Kidney (tissue), 13 donors: ENCODE measurements at regions not wholly inside any gene's neighbourhood (a gene's known extent, or its start where the extent isn't known, plus 50 kb on each side); places are given as distances from the start of the nearest gene placed in this dataset.
A peak's percentile ranks its signal among the peaks of the same experiment; 100 is the strongest.

Source experiments
- DNase-seq, 5 donors: peaks; one replicate each; pipeline ENCODE4 v3.0.0-alpha.2; 2013 to 2020
- FAIRE-seq: peaks from 2 replicates; lab custom pipeline; 2012; peaks lifted over from hg19 to GRCh38; lab: Jason Lieb, UNC
- H3K27ac ChIP-seq, 2 donors: one replicate each; pipeline ENCODE4 v1.7.0; 2013; ENCODE audit warnings: low read depth in 2 of 2, low read length in 2 of 2, inconsistent platforms in 1 of 2
- H3K27me3 ChIP-seq: one replicate; pipeline ENCODE4 v1.7.1; 2013; ENCODE audit warnings: low read length, inconsistent platforms; ENCODE audit not compliant: control insufficient read depth, insufficient read depth
- H3K36me3 ChIP-seq, 3 donors: one replicate each; pipeline versions ENCODE4 v1.7.0 to v1.7.1; 2013; ENCODE audit warnings: low read length in 3 of 3, control low read depth in 1 of 3, inconsistent platforms in 1 of 3; ENCODE audit not compliant: insufficient read depth in 3 of 3, control insufficient read depth in 2 of 3
- H3K4me1 ChIP-seq, 3 donors: one replicate each; pipeline versions ENCODE4 v1.7.0 to v1.7.1; 2013; ENCODE audit warnings: low read length in 3 of 3, inconsistent platforms in 1 of 3, low read depth in 1 of 3; ENCODE audit not compliant: control insufficient read depth in 2 of 3, insufficient read depth in 2 of 3
- H3K4me3 ChIP-seq, 3 donors: one replicate each; pipeline versions ENCODE4 v1.7.0 to v1.8.1; 2013; ENCODE audit warnings: low read length in 3 of 3, control low read depth in 1 of 3, inconsistent platforms in 1 of 3
- H3K9ac ChIP-seq, 3 donors: one replicate each; pipeline versions ENCODE4 v1.7.0 to v1.7.1; 2013; ENCODE audit warnings: low read length in 3 of 3, control low read depth in 1 of 3, inconsistent platforms in 1 of 3
- H3K9me3 ChIP-seq, 3 donors: one replicate each; pipeline versions ENCODE4 v1.7.0 to v1.7.1; 2013; ENCODE audit warnings: low read length in 3 of 3, control low read depth in 1 of 3, inconsistent platforms in 1 of 3; ENCODE audit not compliant: control insufficient read depth in 2 of 3, insufficient read depth in 1 of 3
- intact Hi-C: fragments of 100-400 bp; cut with DNase I; formaldehyde crosslinking; loops from one replicate; pipeline ENCODE4 v1.11.1; 2022
- TF ChIP-seq, protein P1 (sequence below): IDR thresholded peaks from 3 replicates; pipeline ENCODE4 v1.5.1; 2012; ENCODE audit warnings: mild to moderate bottlenecking, moderate library complexity, borderline replicate concordance; ENCODE audit not compliant: insufficient read depth; ENCODE audit errors: extremely low read depth
- donor health status: control.
- donor health status: control.
- donor health status: control.
- donor health status: control.
- donor health status: control.
- donor health status: DM: yes; HTN: yes; CAD: no.
- donor health status: Normal renal cell carcinoma (clear cell type).

DNA sequence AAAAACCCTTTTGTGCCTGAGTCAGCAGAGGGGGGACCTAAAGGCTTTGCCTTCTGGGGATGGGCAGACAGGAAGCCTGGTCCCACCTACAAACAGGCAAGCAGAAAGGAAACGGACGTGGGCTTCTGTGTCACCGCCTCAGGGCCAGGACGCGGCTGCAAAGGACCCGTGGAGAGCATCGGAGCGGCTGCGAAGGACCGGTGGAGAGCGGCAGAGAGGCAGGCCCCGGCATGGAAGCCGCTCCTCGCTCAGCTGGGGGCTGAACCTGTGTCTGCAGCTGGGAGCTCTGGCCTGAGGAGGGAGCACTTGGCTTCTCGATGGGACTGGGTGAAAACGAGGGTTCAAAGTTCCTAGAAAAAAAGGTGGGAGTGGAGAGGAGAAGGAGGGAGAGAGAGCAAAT is 125.4 kb upstream of the PPP2R2D start:
- H3K27me3 ChIP-seq, result no peaks in the 10 kb centered on the region
- intact Hi-C loops, result no loop called here
- no peak overlapping the region for H3K4me3 ChIP-seq
- H3K4me1 ChIP-seq, result no peaks in the 10 kb centered on the region
- TF ChIP-seq, protein P1, sequence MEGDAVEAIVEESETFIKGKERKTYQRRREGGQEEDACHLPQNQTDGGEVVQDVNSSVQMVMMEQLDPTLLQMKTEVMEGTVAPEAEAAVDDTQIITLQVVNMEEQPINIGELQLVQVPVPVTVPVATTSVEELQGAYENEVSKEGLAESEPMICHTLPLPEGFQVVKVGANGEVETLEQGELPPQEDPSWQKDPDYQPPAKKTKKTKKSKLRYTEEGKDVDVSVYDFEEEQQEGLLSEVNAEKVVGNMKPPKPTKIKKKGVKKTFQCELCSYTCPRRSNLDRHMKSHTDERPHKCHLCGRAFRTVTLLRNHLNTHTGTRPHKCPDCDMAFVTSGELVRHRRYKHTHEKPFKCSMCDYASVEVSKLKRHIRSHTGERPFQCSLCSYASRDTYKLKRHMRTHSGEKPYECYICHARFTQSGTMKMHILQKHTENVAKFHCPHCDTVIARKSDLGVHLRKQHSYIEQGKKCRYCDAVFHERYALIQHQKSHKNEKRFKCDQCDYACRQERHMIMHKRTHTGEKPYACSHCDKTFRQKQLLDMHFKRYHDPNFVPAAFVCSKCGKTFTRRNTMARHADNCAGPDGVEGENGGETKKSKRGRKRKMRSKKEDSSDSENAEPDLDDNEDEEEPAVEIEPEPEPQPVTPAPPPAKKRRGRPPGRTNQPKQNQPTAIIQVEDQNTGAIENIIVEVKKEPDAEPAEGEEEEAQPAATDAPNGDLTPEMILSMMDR, result no peak
- no peak overlapping the region for H3K9ac ChIP-seq
- DNase-seq, result peak in 3 of 5 donors; percentile 30 to 53 (median 49)
- H3K27ac ChIP-seq, result no peak overlapping the region
- no peak for FAIRE-seq
- no peaks in the 10 kb centered on the region for H3K36me3 ChIP-seq
- H3K9me3 ChIP-seq, result peaks cover 0 to 27% (median 7%) of the 10 kb centered on the region in 3 donors

DNA sequence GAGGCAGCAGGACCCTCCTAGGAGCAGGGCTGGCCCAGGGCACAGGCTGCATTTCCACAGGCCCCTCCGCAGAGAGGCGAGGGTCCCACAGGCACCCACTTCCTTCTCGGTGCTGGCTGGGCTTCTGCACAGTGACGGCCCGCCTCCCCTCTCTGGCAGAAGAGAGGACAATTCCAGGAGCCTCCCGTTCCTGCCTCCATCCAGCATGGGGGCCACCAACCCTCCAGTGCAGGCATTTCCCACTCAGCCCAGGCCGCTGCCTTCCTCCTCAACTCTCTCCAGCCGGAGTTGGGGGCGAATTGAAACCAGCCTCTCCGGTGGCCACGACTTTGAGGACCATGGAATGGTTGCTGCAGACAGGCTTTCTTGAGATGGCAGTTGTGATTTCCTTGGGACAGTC is 125.0 kb upstream of the PPP2R2D start:
- DNase-seq (peak in 1 of 5 donors; percentile 38), FAIRE-seq (no peak)
- H3K36me3 ChIP-seq, result no peaks in the 10 kb centered on the region
- H3K27me3 ChIP-seq, result no peaks in the 10 kb centered on the region
- intact Hi-C loops, result no loop called here
- no peak overlapping the region for H3K27ac ChIP-seq
- TF ChIP-seq, protein P1, result no peak
- no peaks in the 10 kb centered on the region for H3K4me1 ChIP-seq
- H3K9ac ChIP-seq, result no peak overlapping the region
- H3K9me3 ChIP-seq, result peaks cover 0 to 27% (median 7%) of the 10 kb centered on the region in 3 donors
- no peak overlapping the region for H3K4me3 ChIP-seq

DNA sequence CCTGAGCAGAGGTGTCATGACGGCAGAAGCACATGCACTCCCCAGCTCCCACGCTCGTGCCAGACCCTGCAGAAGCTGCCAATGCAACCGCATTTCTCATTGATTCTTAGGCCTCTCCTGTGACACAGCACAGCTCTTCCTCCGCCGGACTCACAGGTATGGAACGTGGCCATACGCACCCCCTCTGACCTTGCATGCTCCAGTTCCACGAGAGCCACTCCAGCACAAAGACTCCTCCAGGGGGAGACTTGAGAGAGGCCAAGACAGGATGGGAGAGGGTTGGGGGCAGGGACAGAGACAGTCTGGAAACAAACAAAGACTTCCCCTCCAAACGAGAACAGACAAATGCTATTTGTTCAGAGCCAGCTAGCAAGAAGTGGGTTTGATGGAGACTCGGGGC is 124.3 kb upstream of the PPP2R2D start:
- Histone ChIP-seq H3K9ac (no peak overlapping the region), H3K4me1 (no peaks in the 10 kb centered on the region), H3K27me3 (no peaks in the 10 kb centered on the region), H3K36me3 (no peaks in the 10 kb centered on the region), H3K27ac (no peak overlapping the region), H3K9me3 (peaks cover 0 to 27% (median 7%) of the 10 kb centered on the region in 3 donors), H3K4me3 (no peak overlapping the region)
- FAIRE-seq (no peak), DNase-seq (peak in 2 of 5 donors; percentile 19 to 33)
- TF ChIP-seq, protein P1, result no peak
- intact Hi-C loops, result no loop called here

DNA sequence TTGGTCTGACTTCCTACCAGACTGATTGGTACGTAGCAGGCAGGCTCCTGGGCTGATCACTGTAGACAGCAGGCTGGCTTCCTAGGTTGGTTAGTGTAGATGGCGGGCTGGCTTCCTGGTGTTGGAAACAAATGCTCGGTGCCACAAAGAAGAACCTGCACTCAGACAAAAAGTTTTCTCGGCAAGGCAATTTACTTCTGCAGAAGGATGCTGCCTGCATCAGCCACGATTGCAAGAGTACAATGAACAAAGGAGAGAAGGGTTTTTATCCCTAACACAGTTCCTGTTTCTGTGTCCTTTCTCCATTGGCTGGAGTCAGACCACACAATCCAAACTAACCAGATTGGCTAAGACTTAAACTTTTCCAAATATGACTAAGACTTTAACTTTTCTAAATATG is 123.6 kb upstream of the PPP2R2D start:
- H3K9me3 ChIP-seq, result peaks cover 0 to 27% (median 7%) of the 10 kb centered on the region in 3 donors
- intact Hi-C loops, result no loop called here
- FAIRE-seq (no peak), DNase-seq (peak in 1 of 5 donors; percentile 6)
- H3K27me3 ChIP-seq, result no peaks in the 10 kb centered on the region
- TF ChIP-seq, protein P1, result no peak
- H3K27ac ChIP-seq, result no peak overlapping the region
- H3K4me1 ChIP-seq, result no peaks in the 10 kb centered on the region
- H3K9ac ChIP-seq, result no peak overlapping the region
- H3K36me3 ChIP-seq, result no peaks in the 10 kb centered on the region
- no peak overlapping the region for H3K4me3 ChIP-seq
